ENCODE measurements at regions not wholly inside any gene's neighbourhood (a gene's known extent, or its start where the extent isn't known, plus 50 kb on each side); places are given as distances from the start of the nearest gene placed in this dataset.

DNA sequence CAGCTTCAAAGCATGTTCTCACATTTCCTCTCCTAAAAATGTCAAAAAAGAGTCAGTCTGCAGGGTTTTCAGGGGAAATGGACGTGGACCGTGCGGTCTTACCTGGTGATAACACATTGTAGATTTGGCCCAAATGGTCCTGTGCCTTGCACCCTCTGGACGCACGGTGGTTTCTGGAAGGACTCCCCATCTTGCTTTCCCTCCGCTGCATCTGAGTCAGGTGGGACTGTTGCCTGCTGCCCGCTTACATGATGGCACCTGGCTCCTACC, 1290.1 kb downstream of the TBC1D22A start:
- peaks cover 1% of the 10 kb centered on the region for H3K4me1 Mint-ChIP-seq
- peaks cover 18% of the 10 kb centered on the region for H3K27me3 Mint-ChIP-seq
- DNase-seq (no peak), ATAC-seq (ENCODE audit: low read depth) (no peak)
- Histone ChIP-seq H3K27me3 (replicated peaks in 1 of 4; ENCODE audit: control extremely low read depth in 1 of 4, control insufficient read depth in 3 of 4, insufficient read depth in 4 of 4, low read length in 3 of 4) (peaks cover 0 to 2% (median 0%) of the 10 kb centered on the region in 4 experiments), H3K27ac (ENCODE audit: low read length in 2 of 2) (no peak overlapping the region), H3K36me3 (replicated peaks in 1 of 2; ENCODE audit: control extremely low read depth in 1 of 2, control insufficient read depth in 1 of 2, extremely low read depth in 1 of 2, insufficient read depth in 2 of 2, low read length in 1 of 2) (no peaks in the 10 kb centered on the region), H3K4me1 (ENCODE audit: control insufficient read depth in 2 of 2, insufficient read depth in 2 of 2, low read length in 2 of 2) (no peaks in the 10 kb centered on the region), H3K4me2 (replicated peaks; ENCODE audit: low read depth, low read length, poor library complexity, severe bottlenecking) (no peak overlapping the region), H3K79me2 (ENCODE audit: control insufficient read depth, insufficient read depth, low read length) (no peaks in the 10 kb centered on the region), H2AFZ (ENCODE audit: insufficient read depth, low read depth, low read length, poor library complexity, severe bottlenecking) (no peak overlapping the region), H3K4me3 (ENCODE audit: control extremely low read depth in 1 of 5, extremely low read depth in 1 of 5, insufficient read depth in 1 of 5, low read depth in 2 of 5, low read length in 4 of 5) (no peak overlapping the region), H3K9ac (ENCODE audit: low read length) (no peak overlapping the region), H4K20me1 (ENCODE audit: control insufficient read depth, insufficient read depth, low read length, poor library complexity, severe bottlenecking) (no peaks in the 10 kb centered on the region), H3K9me3 (ENCODE audit: control extremely low read depth in 1 of 3, control insufficient read depth in 2 of 3, insufficient read depth in 1 of 3, low read length in 2 of 3) (peaks cover 0 to 1% (median 0%) of the 10 kb centered on the region in 3 donors)
- H3K4me3 Mint-ChIP-seq: no peak overlapping the region
- ChIA-PET CTCF (no interaction called here), POLR2A (no interaction called here)
- whole genome bisulfite sequencing (ENCODE audit: insufficient coverage): 99% methylated on average over 7 of the region's 7 CpGs
- TF ChIP-seq, protein P1, sequence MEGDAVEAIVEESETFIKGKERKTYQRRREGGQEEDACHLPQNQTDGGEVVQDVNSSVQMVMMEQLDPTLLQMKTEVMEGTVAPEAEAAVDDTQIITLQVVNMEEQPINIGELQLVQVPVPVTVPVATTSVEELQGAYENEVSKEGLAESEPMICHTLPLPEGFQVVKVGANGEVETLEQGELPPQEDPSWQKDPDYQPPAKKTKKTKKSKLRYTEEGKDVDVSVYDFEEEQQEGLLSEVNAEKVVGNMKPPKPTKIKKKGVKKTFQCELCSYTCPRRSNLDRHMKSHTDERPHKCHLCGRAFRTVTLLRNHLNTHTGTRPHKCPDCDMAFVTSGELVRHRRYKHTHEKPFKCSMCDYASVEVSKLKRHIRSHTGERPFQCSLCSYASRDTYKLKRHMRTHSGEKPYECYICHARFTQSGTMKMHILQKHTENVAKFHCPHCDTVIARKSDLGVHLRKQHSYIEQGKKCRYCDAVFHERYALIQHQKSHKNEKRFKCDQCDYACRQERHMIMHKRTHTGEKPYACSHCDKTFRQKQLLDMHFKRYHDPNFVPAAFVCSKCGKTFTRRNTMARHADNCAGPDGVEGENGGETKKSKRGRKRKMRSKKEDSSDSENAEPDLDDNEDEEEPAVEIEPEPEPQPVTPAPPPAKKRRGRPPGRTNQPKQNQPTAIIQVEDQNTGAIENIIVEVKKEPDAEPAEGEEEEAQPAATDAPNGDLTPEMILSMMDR (IDR thresholded peaks at IDR 0.05): no peak
- no peak for TF ChIP-seq EZH2 (IDR thresholded peaks at IDR 0.05; ENCODE audit: borderline replicate concordance, insufficient read depth, low read depth, low read length, poor library complexity, severe bottlenecking)
- intact Hi-C loops (cut with micrococcal nuclease): no loop called here
- no peak overlapping the region for H3K27ac Mint-ChIP-seq
- H3K9me3 Mint-ChIP-seq (ENCODE audit: insufficient read depth): no peaks in the 10 kb centered on the region

- ATAC-seq (ENCODE audit: low read depth) (no peak), DNase-seq (no peak)
- no peaks in the 10 kb centered on the region for H3K36me3 ChIP-seq (replicated peaks in 1 of 2; ENCODE audit: control extremely low read depth in 1 of 2, control insufficient read depth in 1 of 2, extremely low read depth in 1 of 2, insufficient read depth in 2 of 2, low read length in 1 of 2)
- ChIA-PET CTCF (no interaction called here), POLR2A (no interaction called here)
- H3K79me2 ChIP-seq (ENCODE audit: control insufficient read depth, insufficient read depth, low read length): no peaks in the 10 kb centered on the region
- no peak overlapping the region for H3K9ac ChIP-seq (ENCODE audit: low read length)
- no peak overlapping the region for H3K4me2 ChIP-seq (replicated peaks; ENCODE audit: low read depth, low read length, poor library complexity, severe bottlenecking)
- H2AFZ ChIP-seq (ENCODE audit: insufficient read depth, low read depth, low read length, poor library complexity, severe bottlenecking): no peak overlapping the region
- TF ChIP-seq, protein P1 (IDR thresholded peaks at IDR 0.05): no peak
- TF ChIP-seq EZH2 (IDR thresholded peaks at IDR 0.05; ENCODE audit: borderline replicate concordance, insufficient read depth, low read depth, low read length, poor library complexity, severe bottlenecking): no peak
- intact Hi-C loops (cut with micrococcal nuclease): no loop called here
- Mint-ChIP-seq H3K4me1 (peaks cover 1% of the 10 kb centered on the region), H3K4me3 (no peak overlapping the region), H3K27ac (no peak overlapping the region), H3K27me3 (peaks cover 12% of the 10 kb centered on the region), H3K9me3 (ENCODE audit: insufficient read depth) (no peaks in the 10 kb centered on the region)
- no peaks in the 10 kb centered on the region for H3K9me3 ChIP-seq (ENCODE audit: control extremely low read depth in 1 of 3, control insufficient read depth in 2 of 3, insufficient read depth in 1 of 3, low read length in 2 of 3)
- WGBS (ENCODE audit: insufficient coverage): 91% methylated on average over 9 of the region's 11 CpGs
- H4K20me1 ChIP-seq (ENCODE audit: control insufficient read depth, insufficient read depth, low read length, poor library complexity, severe bottlenecking): no peaks in the 10 kb centered on the region
- H3K27me3 ChIP-seq (replicated peaks in 1 of 4; ENCODE audit: control extremely low read depth in 1 of 4, control insufficient read depth in 3 of 4, insufficient read depth in 4 of 4, low read length in 3 of 4): no peaks in the 10 kb centered on the region
- H3K27ac ChIP-seq (ENCODE audit: low read length in 2 of 2): no peak overlapping the region
- no peak overlapping the region for H3K4me3 ChIP-seq (ENCODE audit: control extremely low read depth in 1 of 5, extremely low read depth in 1 of 5, insufficient read depth in 1 of 5, low read depth in 2 of 5, low read length in 4 of 5)
- H3K4me1 ChIP-seq (ENCODE audit: control insufficient read depth in 2 of 2, insufficient read depth in 2 of 2, low read length in 2 of 2): no peaks in the 10 kb centered on the region
These were observed 1289.6 kb downstream of the TBC1D22A start for GRCh38 chr22:48051796-48052620.
